NB4 (cell line): ENCODE measurements at regions not wholly inside any gene's neighbourhood (a gene's known extent, or its start where the extent isn't known, plus 50 kb on each side); places are given as distances from the start of the nearest gene placed in this dataset.

Experiments
- CTCF ChIP-seq: IDR thresholded peaks from one replicate; pipeline ENCODE4 v1.5.1; 2012; ENCODE audit warnings: low read depth, low read length
- MYC ChIP-seq: IDR thresholded peaks from 2 replicates; pipeline ENCODE4 v1.6.1; 2011; ENCODE audit warnings: low read depth, low read length
- POLR2A ChIP-seq: IDR thresholded peaks from 2 replicates; pipeline ENCODE4 v1.6.1; 2011; ENCODE audit warnings: mild to moderate bottlenecking; ENCODE audit not compliant: insufficient read length; ENCODE audit errors: extremely low read depth

DNA sequence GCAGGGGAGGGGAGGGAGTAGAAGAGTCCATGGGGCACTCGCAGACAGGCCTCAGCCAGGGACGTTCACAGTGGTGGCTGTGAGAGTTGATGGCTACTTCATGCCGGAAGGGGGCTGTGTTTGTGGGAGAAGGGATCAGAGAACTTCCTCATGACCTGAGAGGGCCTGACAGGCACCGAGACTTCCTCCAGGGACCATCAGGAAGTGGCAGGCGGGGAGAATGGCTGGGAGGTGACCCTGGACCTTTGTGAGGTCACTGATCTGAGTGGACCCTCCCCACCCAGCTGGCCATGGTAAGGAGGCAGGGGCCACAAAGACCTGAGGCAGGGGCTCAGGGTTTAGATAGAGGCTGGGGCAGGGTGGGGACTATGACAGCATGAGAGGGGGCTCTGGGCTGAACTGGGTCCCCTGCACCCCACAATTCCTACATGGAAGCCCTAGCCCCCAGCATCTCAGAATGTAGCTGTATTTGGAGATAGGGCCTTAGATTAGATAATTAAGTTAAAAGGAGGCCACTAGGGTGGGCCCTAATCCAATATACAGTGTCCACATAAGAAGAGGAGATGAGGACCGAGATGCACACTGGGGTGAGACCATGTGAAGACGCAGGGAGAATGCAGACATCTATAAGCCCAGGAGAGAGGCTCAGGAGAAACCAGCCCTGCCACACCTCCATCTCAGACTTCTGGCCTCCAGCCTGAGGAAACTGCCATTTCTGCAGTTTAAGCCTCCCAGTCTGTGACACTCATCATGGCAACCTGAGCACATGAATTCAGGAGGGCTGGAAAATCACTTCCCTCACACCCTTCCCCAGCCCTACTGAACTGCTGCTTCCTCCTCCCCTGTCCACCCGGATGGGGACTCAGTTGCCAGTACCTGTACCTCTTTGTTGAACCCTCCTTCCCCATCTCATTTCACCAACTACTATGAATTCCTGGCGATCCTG lies 273.9 kb upstream of the ZNF32 start:
- TF ChIP-seq CTCF: no peak
- TF ChIP-seq POLR2A: no peak
- no peak for TF ChIP-seq MYC
